Erythroblast (primary cell): ENCODE measurements at regions not wholly inside any gene's neighbourhood (a gene's known extent, or its start where the extent isn't known, plus 50 kb on each side); places are given as distances from the start of the nearest gene placed in this dataset.

Experiments
- GATA1 ChIP-seq: IDR thresholded peaks from 2 replicates; pipeline ENCODE4 v1.6.1; 2011; ENCODE audit warnings: low read depth, mild to moderate bottlenecking, control low read depth, low read length, moderate library complexity
- POLR2A ChIP-seq: IDR thresholded peaks from 2 replicates; pipeline ENCODE4 v1.6.1; 2011; ENCODE audit warnings: mild to moderate bottlenecking, low read length

GRCh38 chr6:2599817-2600216 lies 150.9 kb downstream of the MYLK4 start:
- no peak for TF ChIP-seq POLR2A
- TF ChIP-seq GATA1 = no peak
